ENCODE measurements at regions not wholly inside any gene's neighbourhood (a gene's known extent, or its start where the extent isn't known, plus 50 kb on each side); places are given as distances from the start of the nearest gene placed in this dataset.

DNA sequence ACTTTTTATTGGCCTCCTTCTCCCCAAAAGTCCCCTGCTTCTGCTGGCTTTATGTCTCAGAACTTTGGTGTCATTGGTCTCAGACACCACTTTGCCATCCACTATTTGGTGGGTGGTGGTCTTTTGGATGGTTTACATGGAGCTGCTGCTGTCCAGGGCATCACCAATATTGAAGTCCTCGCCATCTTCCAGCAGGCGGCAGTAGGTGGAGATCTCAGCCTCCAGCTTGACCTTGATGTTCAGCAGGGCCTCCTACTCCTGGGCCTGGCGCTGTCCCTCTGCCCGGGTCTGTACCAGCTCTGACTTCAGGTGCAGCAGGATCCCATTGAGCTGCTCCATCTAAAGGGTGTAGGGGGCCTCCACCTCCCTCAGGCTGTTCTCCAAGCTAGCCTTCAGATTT is 148.4 kb upstream of the FOXA2 start:
- TF ChIP-seq, protein P1, sequence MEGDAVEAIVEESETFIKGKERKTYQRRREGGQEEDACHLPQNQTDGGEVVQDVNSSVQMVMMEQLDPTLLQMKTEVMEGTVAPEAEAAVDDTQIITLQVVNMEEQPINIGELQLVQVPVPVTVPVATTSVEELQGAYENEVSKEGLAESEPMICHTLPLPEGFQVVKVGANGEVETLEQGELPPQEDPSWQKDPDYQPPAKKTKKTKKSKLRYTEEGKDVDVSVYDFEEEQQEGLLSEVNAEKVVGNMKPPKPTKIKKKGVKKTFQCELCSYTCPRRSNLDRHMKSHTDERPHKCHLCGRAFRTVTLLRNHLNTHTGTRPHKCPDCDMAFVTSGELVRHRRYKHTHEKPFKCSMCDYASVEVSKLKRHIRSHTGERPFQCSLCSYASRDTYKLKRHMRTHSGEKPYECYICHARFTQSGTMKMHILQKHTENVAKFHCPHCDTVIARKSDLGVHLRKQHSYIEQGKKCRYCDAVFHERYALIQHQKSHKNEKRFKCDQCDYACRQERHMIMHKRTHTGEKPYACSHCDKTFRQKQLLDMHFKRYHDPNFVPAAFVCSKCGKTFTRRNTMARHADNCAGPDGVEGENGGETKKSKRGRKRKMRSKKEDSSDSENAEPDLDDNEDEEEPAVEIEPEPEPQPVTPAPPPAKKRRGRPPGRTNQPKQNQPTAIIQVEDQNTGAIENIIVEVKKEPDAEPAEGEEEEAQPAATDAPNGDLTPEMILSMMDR (IDR thresholded peaks at IDR 0.05) = no peak
- TF ChIP-seq POLR2A (IDR thresholded peaks at IDR 0.05) = no peak

Data from adrenal gland (tissue), 5 donors.